ENCODE measurements at regions not wholly inside any gene's neighbourhood (a gene's known extent, or its start where the extent isn't known, plus 50 kb on each side); places are given as distances from the start of the nearest gene placed in this dataset.

- Mint-ChIP-seq H3K4me1 (ENCODE audit: low read depth) (no peaks in the 10 kb centered on the region), H3K36me3 (ENCODE audit: low read depth) (no peaks in the 10 kb centered on the region), H3K27ac (no peak overlapping the region), H3K27me3 (no peaks in the 10 kb centered on the region), H3K4me3 (no peak overlapping the region), H3K9me3 (peaks cover 19% of the 10 kb centered on the region)
- Histone ChIP-seq H3K36me3 (ENCODE audit: insufficient read depth, low read length) (no peaks in the 10 kb centered on the region), H3K27me3 (ENCODE audit: control insufficient read depth in 1 of 2, insufficient read depth in 2 of 2, low read length in 2 of 2) (no peaks in the 10 kb centered on the region), H3K4me3 (ENCODE audit: low read length) (no peak overlapping the region), H3K4me1 (ENCODE audit: insufficient read depth, low read length) (no peaks in the 10 kb centered on the region), H3K9me3 (ENCODE audit: control insufficient read depth in 1 of 2, insufficient read depth in 1 of 2, low read length in 2 of 2) (no peaks in the 10 kb centered on the region), H3K27ac (ENCODE audit: low read depth in 1 of 2, low read length in 2 of 2) (no peak overlapping the region)
- ChIA-PET POLR2A (no interaction called here), CTCF (no interaction called here)
- no peak for ATAC-seq (ENCODE audit: poor library complexity)
- TF ChIP-seq CTCF (IDR thresholded peaks at IDR 0.05): no peak
- no peak for DNase-seq
- intact Hi-C loops (cut with DNase I, micrococcal nuclease): no loop called here
These were observed 1244.1 kb upstream of the ADGRL4 start for GRCh38 chr1:80250573-80251168.

GRCh38 chr1:80249699-80250098 is 1243.2 kb upstream of the ADGRL4 start:
- Mint-ChIP-seq H3K9me3 (peaks cover 19% of the 10 kb centered on the region), H3K4me1 (ENCODE audit: low read depth) (no peaks in the 10 kb centered on the region), H3K4me3 (no peak overlapping the region), H3K27me3 (no peaks in the 10 kb centered on the region), H3K27ac (no peak overlapping the region), H3K36me3 (ENCODE audit: low read depth) (no peaks in the 10 kb centered on the region)
- DNase-seq: no peak
- Histone ChIP-seq H3K36me3 (ENCODE audit: insufficient read depth, low read length) (no peaks in the 10 kb centered on the region), H3K9me3 (ENCODE audit: control insufficient read depth in 1 of 2, insufficient read depth in 1 of 2, low read length in 2 of 2) (no peaks in the 10 kb centered on the region), H3K27me3 (ENCODE audit: control insufficient read depth in 1 of 2, insufficient read depth in 2 of 2, low read length in 2 of 2) (no peaks in the 10 kb centered on the region), H3K4me1 (ENCODE audit: insufficient read depth, low read length) (no peaks in the 10 kb centered on the region), H3K27ac (ENCODE audit: low read depth in 1 of 2, low read length in 2 of 2) (no peak overlapping the region), H3K4me3 (ENCODE audit: low read length) (no peak overlapping the region)
- TF ChIP-seq CTCF (IDR thresholded peaks at IDR 0.05): no peak
- CTCF ChIA-PET: no interaction called here
- POLR2A ChIA-PET: no interaction called here
- no peak for ATAC-seq (ENCODE audit: poor library complexity)
- intact Hi-C loops (cut with DNase I, micrococcal nuclease): no loop called here

GRCh38 chr1:80248886-80249285 is 1242.4 kb upstream of the ADGRL4 start:
- Mint-ChIP-seq H3K4me3 (no peak overlapping the region), H3K9me3 (peaks cover 15% of the 10 kb centered on the region), H3K4me1 (ENCODE audit: low read depth) (no peaks in the 10 kb centered on the region), H3K36me3 (ENCODE audit: low read depth) (no peaks in the 10 kb centered on the region), H3K27ac (no peak overlapping the region), H3K27me3 (no peaks in the 10 kb centered on the region)
- ChIA-PET POLR2A (no interaction called here), CTCF (no interaction called here)
- ATAC-seq (ENCODE audit: poor library complexity) (no peak), DNase-seq (no peak)
- intact Hi-C loops (cut with DNase I, micrococcal nuclease): no loop called here
- no peak overlapping the region for H3K27ac ChIP-seq (ENCODE audit: low read depth in 1 of 2, low read length in 2 of 2)
- no peak for TF ChIP-seq CTCF (IDR thresholded peaks at IDR 0.05)
- H3K27me3 ChIP-seq (ENCODE audit: control insufficient read depth in 1 of 2, insufficient read depth in 2 of 2, low read length in 2 of 2): no peaks in the 10 kb centered on the region
- no peaks in the 10 kb centered on the region for H3K36me3 ChIP-seq (ENCODE audit: insufficient read depth, low read length)
- H3K4me1 ChIP-seq (ENCODE audit: insufficient read depth, low read length): no peaks in the 10 kb centered on the region
- H3K9me3 ChIP-seq (ENCODE audit: control insufficient read depth in 1 of 2, insufficient read depth in 1 of 2, low read length in 2 of 2): no peaks in the 10 kb centered on the region
- no peak overlapping the region for H3K4me3 ChIP-seq (ENCODE audit: low read length)
